ENCODE measurements at regions not wholly inside any gene's neighbourhood (a gene's known extent, or its start where the extent isn't known, plus 50 kb on each side); places are given as distances from the start of the nearest gene placed in this dataset.

- TF ChIP-seq POLR2AphosphoS5 (IDR thresholded peaks at IDR 0.05; ENCODE audit: insufficient read depth, low read depth, low read length) = no peak
- TF ChIP-seq POLR2A (IDR thresholded peaks at IDR 0.05; ENCODE audit: low read depth, low read length) = no peak
- no peak for TF ChIP-seq CTCF (IDR thresholded peaks at IDR 0.05; ENCODE audit: extremely low read depth in 1 of 2, insufficient read depth in 1 of 2, low read depth in 1 of 2, low read length in 2 of 2)
- no peak for TF ChIP-seq MAX (IDR thresholded peaks at IDR 0.05; ENCODE audit: insufficient read depth, insufficient read length)
- no peak for TF ChIP-seq JUN (IDR thresholded peaks at IDR 0.05; ENCODE audit: borderline replicate concordance, insufficient read depth, insufficient read length, low read depth)
- no peak for TF ChIP-seq EZH2 (IDR thresholded peaks at IDR 0.05; ENCODE audit: borderline replicate concordance, low read depth, low read length, severe bottlenecking)
- TF ChIP-seq MYC (IDR thresholded peaks at IDR 0.05; ENCODE audit: low read depth, low read length) = no peak
- no peak for TF ChIP-seq GATA2 (IDR thresholded peaks at IDR 0.05; ENCODE audit: insufficient read depth, insufficient read length, low read depth, low read length)
- no peak for TF ChIP-seq FOS (IDR thresholded peaks at IDR 0.05; ENCODE audit: borderline replicate concordance, insufficient read depth, low read length)
Measured at GRCh38 chr5:2109566-2109965, 226.8 kb upstream of the IRX4 start.

All from endothelial cell of umbilical vein (primary cell).